ENCODE measurements at regions not wholly inside any gene's neighbourhood (a gene's known extent, or its start where the extent isn't known, plus 50 kb on each side); places are given as distances from the start of the nearest gene placed in this dataset.

DNA sequence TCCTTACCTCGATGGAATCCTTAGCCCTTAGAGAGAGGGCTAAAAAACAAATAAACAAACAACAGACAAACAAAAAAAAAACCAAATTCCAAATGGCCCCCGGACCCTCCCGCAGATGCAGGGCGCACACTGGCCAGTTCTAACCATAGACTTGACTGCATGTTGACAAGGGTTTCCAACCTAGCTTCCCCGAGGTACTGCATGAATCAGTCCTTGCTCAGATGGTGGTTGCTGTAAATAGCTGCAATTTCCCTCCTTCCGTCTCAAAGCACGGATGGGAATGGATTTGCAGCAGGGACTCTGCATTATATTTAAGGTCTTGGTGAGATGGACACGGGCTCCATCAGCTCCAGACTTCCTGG, 162.8 kb downstream of the CD47 start:
- Histone ChIP-seq H3K9me2 (replicated peaks; ENCODE audit: low read length) (no peaks in the 10 kb centered on the region), H3K9me3 (ENCODE audit: low read length) (no peaks in the 10 kb centered on the region), H3K79me2 (ENCODE audit: low read length) (no peaks in the 10 kb centered on the region), H3F3A (ENCODE audit: low read length, unreplicated experiment) (no peaks in the 10 kb centered on the region), H3K4me2 (ENCODE audit: low read length) (peak overlapping the region; percentile 91), H3K4me1 (ENCODE audit: insufficient read depth, low read length) (peaks cover 6% of the 10 kb centered on the region; the same call in 1 of the 2 replicates), H3K27ac (ENCODE audit: low read length) (peak overlapping the region; percentile 18), H2AFZ (ENCODE audit: low read length) (peak overlapping the region; percentile 93), H3K27me3 (ENCODE audit: low read length) (no peaks in the 10 kb centered on the region), H3K36me3 (ENCODE audit: low read depth, low read length) (no peaks in the 10 kb centered on the region), H3K4me3 (ENCODE audit: low read length) (peak overlapping the region; percentile 76), H3K9ac (ENCODE audit: low read length) (peak overlapping the region; percentile 69), H4K20me1 (ENCODE audit: low read length) (no peaks in the 10 kb centered on the region)
- ATAC-seq, result peak; percentile 61
- TF ChIP-seq, protein P1, sequence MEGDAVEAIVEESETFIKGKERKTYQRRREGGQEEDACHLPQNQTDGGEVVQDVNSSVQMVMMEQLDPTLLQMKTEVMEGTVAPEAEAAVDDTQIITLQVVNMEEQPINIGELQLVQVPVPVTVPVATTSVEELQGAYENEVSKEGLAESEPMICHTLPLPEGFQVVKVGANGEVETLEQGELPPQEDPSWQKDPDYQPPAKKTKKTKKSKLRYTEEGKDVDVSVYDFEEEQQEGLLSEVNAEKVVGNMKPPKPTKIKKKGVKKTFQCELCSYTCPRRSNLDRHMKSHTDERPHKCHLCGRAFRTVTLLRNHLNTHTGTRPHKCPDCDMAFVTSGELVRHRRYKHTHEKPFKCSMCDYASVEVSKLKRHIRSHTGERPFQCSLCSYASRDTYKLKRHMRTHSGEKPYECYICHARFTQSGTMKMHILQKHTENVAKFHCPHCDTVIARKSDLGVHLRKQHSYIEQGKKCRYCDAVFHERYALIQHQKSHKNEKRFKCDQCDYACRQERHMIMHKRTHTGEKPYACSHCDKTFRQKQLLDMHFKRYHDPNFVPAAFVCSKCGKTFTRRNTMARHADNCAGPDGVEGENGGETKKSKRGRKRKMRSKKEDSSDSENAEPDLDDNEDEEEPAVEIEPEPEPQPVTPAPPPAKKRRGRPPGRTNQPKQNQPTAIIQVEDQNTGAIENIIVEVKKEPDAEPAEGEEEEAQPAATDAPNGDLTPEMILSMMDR (conservative IDR thresholded peaks at IDR 0.05; ENCODE audit: low read depth, low read length), result no peak
- no peak for TF ChIP-seq EZH2 (IDR thresholded peaks at IDR 0.05; ENCODE audit: low read length, unreplicated experiment)
- TF ChIP-seq EZH2phosphoT487 (IDR thresholded peaks at IDR 0.05; ENCODE audit: borderline replicate concordance, low read length), result no peak
- CTCF ChIA-PET, result interaction anchor here (0.5 to 1.6 kb wide), 11 partner anchors 10 to 692 kb away, joined by 3 to 6 read pairs (median 4); no protein-coding TSS in a partner anchor
- peak; percentile 59 for DNase-seq
- POLR2A ChIA-PET (ENCODE audit: unreplicated experiment), result interaction anchor here (0.5 to 0.7 kb wide), 3 partner anchors 118 to 509 kb away, joined by 4 to 8 read pairs (median 5); no protein-coding TSS in a partner anchor
- no TSS peak for BruUV-seq (replicated peaks)
- intact Hi-C loops (cut with micrococcal nuclease), result loop anchor here (2.0 to 10.0 kb wide), 6 partner anchors 47 to 693 kb away; partner anchors contain the start of gene IFT57

DNA sequence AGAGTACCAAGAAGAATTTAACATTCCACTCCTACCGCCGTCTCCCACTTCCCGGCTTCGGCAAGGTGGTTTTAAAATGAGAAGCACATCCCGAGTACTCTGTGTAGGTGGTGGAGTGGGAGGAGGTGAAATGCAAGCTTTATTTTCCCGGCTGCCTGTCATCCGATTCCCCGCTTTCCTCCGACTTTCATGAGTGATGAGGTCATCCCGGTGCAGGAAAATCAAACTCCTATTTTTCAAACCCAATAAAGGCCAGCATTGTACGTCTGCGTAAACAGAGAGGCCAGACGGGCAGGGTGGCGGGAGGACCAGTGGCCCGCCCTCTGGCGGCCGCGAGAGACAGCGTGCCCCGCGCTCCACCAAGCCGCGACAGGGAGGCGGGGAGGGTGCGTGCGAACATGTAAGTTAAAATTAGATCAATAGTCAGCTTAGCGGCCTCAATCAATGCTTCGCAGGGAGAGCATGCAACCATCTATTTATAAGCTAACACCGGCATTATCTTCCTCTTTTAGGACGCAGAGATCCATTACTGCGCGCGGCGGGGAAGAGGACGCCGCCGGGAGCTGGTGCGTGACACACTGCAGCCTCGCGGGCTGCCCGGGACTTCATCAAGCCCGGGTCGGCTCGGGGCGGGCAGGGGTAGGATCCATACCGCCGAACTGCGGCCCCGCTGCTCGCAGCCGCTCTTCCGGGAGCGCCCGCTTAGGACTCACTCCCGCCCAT, 163.3 kb downstream of the CD47 start:
- H3K9ac ChIP-seq (ENCODE audit: low read length), result peak overlapping the region; percentile 69
- peak overlapping the region; percentile 76 for H3K4me3 ChIP-seq (ENCODE audit: low read length)
- H3K9me3 ChIP-seq (ENCODE audit: low read length), result no peaks in the 10 kb centered on the region
- ChIA-PET POLR2A (ENCODE audit: unreplicated experiment) (interaction anchor here (0.7 kb wide), 1 partner anchor 189 kb away, joined by 5 read pairs; no protein-coding TSS in a partner anchor), CTCF (interaction anchor here (0.5 to 1.6 kb wide), 11 partner anchors 71 to 692 kb away, joined by 3 to 6 read pairs (median 4); no protein-coding TSS in a partner anchor)
- ATAC-seq (peak; percentile 96), DNase-seq (peak; percentile 91)
- TF ChIP-seq, protein P1 (conservative IDR thresholded peaks at IDR 0.05; ENCODE audit: low read depth, low read length), result peak; percentile 97
- TF ChIP-seq EZH2 (IDR thresholded peaks at IDR 0.05; ENCODE audit: low read length, unreplicated experiment) (no peak), EZH2phosphoT487 (IDR thresholded peaks at IDR 0.05; ENCODE audit: borderline replicate concordance, low read length) (no peak)
- H3K27ac ChIP-seq (ENCODE audit: low read length), result peak overlapping the region; percentile 18
- H2AFZ ChIP-seq (ENCODE audit: low read length), result peak overlapping the region; percentile 93
- peaks cover 6% of the 10 kb centered on the region; the same call in 1 of the 2 replicates for H3K4me1 ChIP-seq (ENCODE audit: insufficient read depth, low read length)
- no peaks in the 10 kb centered on the region for H3K27me3 ChIP-seq (ENCODE audit: low read length)
- H4K20me1 ChIP-seq (ENCODE audit: low read length), result no peaks in the 10 kb centered on the region
- H3K36me3 ChIP-seq (ENCODE audit: low read depth, low read length), result no peaks in the 10 kb centered on the region
- no TSS peak for BruUV-seq (replicated peaks)
- H3K79me2 ChIP-seq (ENCODE audit: low read length), result no peaks in the 10 kb centered on the region
- intact Hi-C loops (cut with micrococcal nuclease), result loop anchor here (1.0 to 10.0 kb wide), 10 partner anchors 43 to 693 kb away; partner anchors contain the start of gene IFT57
- peak overlapping the region; percentile 91 for H3K4me2 ChIP-seq (ENCODE audit: low read length)
- H3F3A ChIP-seq (ENCODE audit: low read length, unreplicated experiment), result no peaks in the 10 kb centered on the region
- no peaks in the 10 kb centered on the region for H3K9me2 ChIP-seq (replicated peaks; ENCODE audit: low read length)

Measured in PC-3 (cell line).